K562 (cell line): ENCODE measurements at regions not wholly inside any gene's neighbourhood (a gene's known extent, or its start where the extent isn't known, plus 50 kb on each side); places are given as distances from the start of the nearest gene placed in this dataset.

Experiments used
- ATAC-seq: fragments of 200-7000 bp; cut with Tn5 transposase; 3 replicates; pipeline ENCODE4 v1.9.1; 2020; ENCODE audit warnings: moderate library complexity
- BruUV-seq: library from RNA; stranded (reverse); fragments of 400-500 nt; replicated peaks from 2 replicates; lab custom pipeline; 2021; lab: Mats Ljungman, UMichigan
- CTCF ChIA-PET: fragments of 300-600 bp; formaldehyde crosslinking; extraction: SDS; loops from one replicate; lab custom pipeline; 2021; ENCODE audit warnings: low intra/inter-chr PET ratio; lab: Yijun Ruan, JAX
- POLR2A ChIA-PET: fragments of 300-600, 350-650 bp; sonication (Branson Sonifier 250); formaldehyde crosslinking; extraction: SDS; loops from one replicate; lab custom pipeline; 2021; ENCODE audit warnings: antibody characterized with exemption, inconsistent platforms; lab: Yijun Ruan, JAX
- DNase-seq, 4 experiments: peaks; one replicate each; pipeline versions ENCODE4 v3.0.0 to v3.0.0-alpha.2; 2011 to 2018; ENCODE audit warnings: low spot score in 3 of 4, mixed read lengths in 3 of 4; ENCODE audit errors: extremely low read depth in 1 of 4
- FAIRE-seq: peaks from 2 replicates; lab custom pipeline; 2011; peaks lifted over from hg19 to GRCh38; lab: Jason Lieb, UNC
- H2AFZ ChIP-seq: 2 replicates; pipeline ENCODE4 v1.6.0; 2011; ENCODE audit warnings: low read depth, low read length, control low read depth, inconsistent platforms
- H3K27ac ChIP-seq: fragments of 200-600 bp; 3 replicates; pipeline ENCODE4 v1.8.0; 2011; ENCODE audit warnings: low read depth, mild to moderate bottlenecking, control low read depth, inconsistent platforms, low read length, moderate library complexity, mixed read lengths; ENCODE audit errors: extremely low read depth
- H3K27me3 ChIP-seq, 2 experiments: fragments of 300-600 bp in 1 of 2; 2 replicates in 1 of 2; 3 replicates in 1 of 2; pipeline versions ENCODE4 v1.6.0 to v1.8.0; 2011; ENCODE audit warnings: inconsistent platforms in 2 of 2, low read length in 2 of 2, mild to moderate bottlenecking in 1 of 2, mixed read lengths in 1 of 2, moderate library complexity in 1 of 2; ENCODE audit not compliant: control insufficient read depth in 2 of 2, insufficient read depth in 2 of 2
- H3K36me3 ChIP-seq: fragments of 300-600 bp; 3 replicates; pipeline ENCODE4 v1.8.0; 2011; ENCODE audit warnings: mild to moderate bottlenecking, low read length, inconsistent platforms; ENCODE audit not compliant: control insufficient read depth, insufficient read depth
- H3K4me1 ChIP-seq, 2 experiments: fragments of 200-600 bp in 1 of 2; replicated peaks in 1 of 2; 2 replicates in 1 of 2; 3 replicates in 1 of 2; pipeline versions ENCODE4 v1.5.1 to v1.8.0; 2011; ENCODE audit warnings: inconsistent platforms in 2 of 2, low read length in 2 of 2, mild to moderate bottlenecking in 1 of 2, mixed read lengths in 1 of 2, moderate library complexity in 1 of 2; ENCODE audit not compliant: control insufficient read depth in 2 of 2, insufficient read depth in 2 of 2
- H3K4me2 ChIP-seq: 2 replicates; pipeline ENCODE4 v1.6.1; 2011; ENCODE audit warnings: low read length, control low read depth, inconsistent platforms, mixed read lengths; ENCODE audit not compliant: insufficient read depth
- H3K4me3 ChIP-seq: fragments of 200-600 bp; sonication (generic), shearing (Covaris generic); 2 replicates; pipeline ENCODE4 v1.5.1; 2016; ENCODE audit warnings: control low read depth, inconsistent platforms
- H3K79me2 ChIP-seq: fragments of 200-600 bp; 3 replicates; pipeline ENCODE4 v1.8.0; 2011; ENCODE audit warnings: low read length, inconsistent platforms; ENCODE audit not compliant: control insufficient read depth, insufficient read depth
- H3K9ac ChIP-seq, 2 experiments: 2 replicates each; pipeline versions ENCODE4 v1.6.0 to v1.6.1; 2011; ENCODE audit warnings: low read depth in 2 of 2, low read length in 2 of 2, control low read depth in 1 of 2, inconsistent platforms in 1 of 2, mild to moderate bottlenecking in 1 of 2, mixed read lengths in 1 of 2; ENCODE audit not compliant: insufficient read depth in 1 of 2
- H3K9me1 ChIP-seq: one replicate; pipeline ENCODE4 v1.6.0; 2011; ENCODE audit warnings: inconsistent platforms, mild to moderate bottlenecking, low read length, moderate library complexity; ENCODE audit not compliant: control insufficient read depth, insufficient read depth
- H3K9me3 ChIP-seq: replicated peaks from 2 replicates; pipeline ENCODE4 v1.5.1; 2011; ENCODE audit warnings: low read depth, low read length, inconsistent platforms; ENCODE audit not compliant: control insufficient read depth, insufficient read depth
- H4K20me1 ChIP-seq: replicated peaks from 2 replicates; pipeline ENCODE4 v1.6.1; 2011; ENCODE audit warnings: low read length, inconsistent platforms, mixed read lengths; ENCODE audit not compliant: control insufficient read depth, insufficient read depth
- ADNP ChIP-seq: fragments of 200-800 bp; sonication (Bioruptor generic); IDR thresholded peaks from 2 replicates; pipeline ENCODE4 v1.6.1; 2016; ENCODE audit warnings: missing genetic modification characterization, missing compliant biosample characterization
- ELK1 ChIP-seq: sonication (generic); formaldehyde crosslinking; IDR thresholded peaks from 2 replicates; pipeline ENCODE4 v1.8.1; 2022; ENCODE audit warnings: missing genetic modification reagents
- MEF2D ChIP-seq: conservative IDR thresholded peaks from 2 replicates; pipeline ENCODE4 v1.6.1; 2016; ENCODE audit warnings: low read depth, missing genetic modification characterization, missing compliant biosample characterization
- PKNOX1 ChIP-seq: fragments of 450-650 bp; IDR thresholded peaks from 2 replicates; pipeline ENCODE4 v1.6.1; 2016
- PTTG1 ChIP-seq: fragments of 450-650 bp; IDR thresholded peaks from 2 replicates; pipeline ENCODE4 v1.6.1; 2016; ENCODE audit warnings: low read depth, mild to moderate bottlenecking, missing genetic modification characterization, missing compliant biosample characterization
- RREB1 ChIP-seq: fragments of 250-450 bp; sonication (Bioruptor Pico); IDR thresholded peaks from 2 replicates; pipeline ENCODE4 v1.4.0; 2020
- SFPQ ChIP-seq: fragments of 200-400 bp; formaldehyde crosslinking; IDR thresholded peaks from 2 replicates; pipeline ENCODE4 v1.6.1; 2017; ENCODE audit warnings: mild to moderate bottlenecking, low read depth, low read length, moderate library complexity
- SRF ChIP-seq, 2 experiments: fragments of 250-450, 450-650 bp in 1 of 2; sonication (Bioruptor Pico) in 1 of 2; sonication (generic) in 1 of 2; formaldehyde crosslinking; IDR thresholded peaks; 2 replicates each; pipeline versions ENCODE4 v1.5.0 to v1.5.1; 2020 to 2022; ENCODE audit warnings: mild to moderate bottlenecking in 1 of 2, missing genetic modification reagents in 1 of 2
- TAL1 ChIP-seq: fragments of 450-650 bp; IDR thresholded peaks from 2 replicates; pipeline ENCODE4 v1.6.1; 2016; ENCODE audit warnings: mild to moderate bottlenecking
- ZKSCAN8 ChIP-seq: fragments of 200-800 bp; sonication (Bioruptor generic); IDR thresholded peaks from 2 replicates; pipeline ENCODE4 v1.6.1; 2016; ENCODE audit warnings: missing genetic modification characterization, missing compliant biosample characterization
- ZNF274 ChIP-seq: IDR thresholded peaks from 2 replicates; pipeline ENCODE4 v1.6.1; 2011; ENCODE audit warnings: low read depth, mild to moderate bottlenecking, low read length, moderate library complexity, borderline replicate concordance
- WGBS: fragments of 100-300 bp; shearing (Covaris generic); methylation state at CpG from one replicate; pipeline ENCODE4 v1.1.6; 2016; ENCODE audit warnings: low coverage, mixed read lengths; ENCODE audit not compliant: insufficient coverage; ENCODE audit errors: missing lambda C conversion rate; 5-methylcytosine and 5-hydroxymethylcytosine counted together
- in situ Hi-C: fragments of 300-500 bp; cut with MboI; formaldehyde crosslinking; loops from 4 replicates; pipeline ENCODE4 v1.15.0; 2018; ENCODE audit warnings: inconsistent platforms, mixed read lengths
- intact Hi-C: fragments of 100-400 bp; cut with micrococcal nuclease; formaldehyde crosslinking; loops from 2 replicates; pipeline ENCODE4 v1.14.2; 2022

- ATAC-seq (no peak), DNase-seq (no peak), FAIRE-seq (no peak)
- H3K4me2 ChIP-seq: no peak overlapping the region
- WGBS: 0% methylated on average over 3 of the region's 3 CpGs
- no peak overlapping the region for H3K4me3 ChIP-seq
- POLR2A ChIA-PET: no interaction called here
- H3K27me3 ChIP-seq: no peaks in the 10 kb centered on the region
- no peaks in the 10 kb centered on the region for H3K36me3 ChIP-seq
- H3K9ac ChIP-seq: no peak overlapping the region
- no peaks in the 10 kb centered on the region for H3K4me1 ChIP-seq
- in situ Hi-C loops (no loop called here), intact Hi-C loops (no loop called here)
- CTCF ChIA-PET: no interaction called here
- H3K9me3 ChIP-seq: no peaks in the 10 kb centered on the region
- no peak overlapping the region for H2AFZ ChIP-seq
- no TSS peak for BruUV-seq
- H4K20me1 ChIP-seq: no peaks in the 10 kb centered on the region
- H3K79me2 ChIP-seq: no peaks in the 10 kb centered on the region
- no peak overlapping the region for H3K27ac ChIP-seq
- no peaks in the 10 kb centered on the region for H3K9me1 ChIP-seq
- no peak for TF ChIP-seq TAL1
- no peak for TF ChIP-seq SRF (CRISPR knock-in tag; IDR thresholded peaks at IDR 0.05)
- TF ChIP-seq ZNF274: no peak
- no peak for TF ChIP-seq PKNOX1
- TF ChIP-seq PTTG1 (tag): no peak
- TF ChIP-seq MEF2D (tag): no peak
- TF ChIP-seq SFPQ: no peak
- no peak for TF ChIP-seq ADNP
- no peak for TF ChIP-seq ZKSCAN8
- no peak for TF ChIP-seq ELK1 (CRISPR knock-in tag)
- no peak for TF ChIP-seq RREB1 (CRISPR knock-in tag)
These were observed 243.3 kb downstream of the ARAP2 start for GRCh38 chr4:36000941-36001557.
